Activated CD4-positive, alpha-beta T cell treated with anti-CD3 and anti-CD28 coated beads, Interleukin-2, amount 50 U/mL, for 1 hour (primary cell): ENCODE measurements at regions not wholly inside any gene's neighbourhood (a gene's known extent, or its start where the extent isn't known, plus 50 kb on each side); places are given as distances from the start of the nearest gene placed in this dataset.

Experiments used
- DNase-seq: peaks from one replicate; pipeline ENCODE4 v3.0.0-alpha.2; 2020

GRCh38 chr12:125372085-125372484 lies 306.9 kb downstream of the AACS start:
- no peak for DNase-seq

GRCh38 chr12:125373375-125373774 lies 308.1 kb downstream of the AACS start:
- DNase-seq, result no peak

GRCh38 chr12:125376422-125376821 lies 311.2 kb downstream of the AACS start:
- DNase-seq, result no peak

- no peak for DNase-seq
Measured at GRCh38 chr12:125377093-125377492, 311.9 kb downstream of the AACS start.

- DNase-seq, result no peak
Measured at GRCh38 chr12:125381373-125381772, 316.1 kb downstream of the AACS start.

- no peak for DNase-seq
Measured at GRCh38 chr12:125382926-125383325, 317.7 kb downstream of the AACS start.

- DNase-seq, result no peak
Measured at GRCh38 chr12:125386652-125387051, 321.4 kb downstream of the AACS start.

GRCh38 chr12:125387206-125387605 lies 322.0 kb downstream of the AACS start:
- DNase-seq, result no peak

- DNase-seq, result no peak
Measured at GRCh38 chr12:125389061-125389697, 323.9 kb downstream of the AACS start.

GRCh38 chr12:125393569-125393968 lies 328.3 kb downstream of the AACS start:
- DNase-seq, result no peak

- no peak for DNase-seq
Measured at GRCh38 chr12:125395583-125396215, 330.5 kb downstream of the AACS start.

- no peak for DNase-seq
Measured at GRCh38 chr12:125399489-125399888, 334.3 kb downstream of the AACS start.

- no peak for DNase-seq
Measured at GRCh38 chr12:125402874-125403789, 337.9 kb downstream of the AACS start.

- no peak for DNase-seq
Measured at GRCh38 chr12:125403843-125404242, 338.6 kb downstream of the AACS start.

- DNase-seq, result no peak
Measured at GRCh38 chr12:125406131-125406530, 340.9 kb downstream of the AACS start.

- DNase-seq, result no peak
Measured at GRCh38 chr12:125408718-125409117, 343.5 kb downstream of the AACS start.

- DNase-seq, result no peak
Measured at GRCh38 chr12:125412506-125412905, 347.3 kb downstream of the AACS start.

- DNase-seq, result no peak
Measured at GRCh38 chr12:125417446-125417845, 352.2 kb downstream of the AACS start.

- no peak for DNase-seq
Measured at GRCh38 chr12:125418902-125419564, 353.8 kb downstream of the AACS start.

- no peak for DNase-seq
Measured at GRCh38 chr12:125424909-125425308, 359.7 kb downstream of the AACS start.

- DNase-seq, result no peak
Measured at GRCh38 chr12:125431516-125431915, 366.3 kb downstream of the AACS start.

GRCh38 chr12:125434131-125434530 lies 368.9 kb downstream of the AACS start:
- no peak for DNase-seq

- no peak for DNase-seq
Measured at GRCh38 chr12:125434936-125435443, 369.8 kb downstream of the AACS start.
